K562 (cell line): ENCODE measurements at regions not wholly inside any gene's neighbourhood (a gene's known extent, or its start where the extent isn't known, plus 50 kb on each side); places are given as distances from the start of the nearest gene placed in this dataset.

Experiments used
- HINFP ChIP-seq: fragments of 450-650 bp; conservative IDR thresholded peaks from 2 replicates; pipeline ENCODE4 v1.6.1; 2016; ENCODE audit warnings: missing genetic modification characterization, low read depth, mild to moderate bottlenecking, control low read depth, missing compliant biosample characterization
- IRF2 ChIP-seq: sonication (generic); formaldehyde crosslinking; IDR thresholded peaks from 2 replicates; pipeline ENCODE4 v1.8.1; 2022; ENCODE audit warnings: mild to moderate bottlenecking, missing genetic modification reagents
- MTF1 ChIP-seq: fragments of 250-450 bp; sonication (Bioruptor Pico); IDR thresholded peaks from 2 replicates; pipeline ENCODE4 v1.9.0; 2021; ENCODE audit warnings: moderate library complexity, mild to moderate bottlenecking, inconsistent platforms, borderline replicate concordance
- POLR2AphosphoS2 ChIP-seq: IDR thresholded peaks from 2 replicates; pipeline ENCODE4 v1.6.1; 2012; ENCODE audit warnings: low read length, improper control_type of control experiment
- RFX1 ChIP-seq: fragments of 450-650 bp; IDR thresholded peaks from 2 replicates; pipeline ENCODE4 v1.6.1; 2016; ENCODE audit warnings: mild to moderate bottlenecking, moderate library complexity
- ZNF232 ChIP-seq: sonication (generic); formaldehyde crosslinking; IDR thresholded peaks from 2 replicates; pipeline ENCODE4 v1.8.0; 2022; ENCODE audit warnings: mild to moderate bottlenecking, missing genetic modification reagents
- ZNF778 ChIP-seq: fragments of 450-650 bp; formaldehyde crosslinking; IDR thresholded peaks from 2 replicates; pipeline ENCODE4 v1.4.0; 2020; ENCODE audit warnings: mild to moderate bottlenecking, moderate library complexity
- TF ChIP-seq, protein P1 (sequence below), 2 experiments: fragments of 450-650 bp; formaldehyde crosslinking in 1 of 2; IDR thresholded peaks; 2 replicates each; pipeline versions ENCODE4 v1.4.0 to v1.6.1; 2014 to 2020; ENCODE audit warnings: mild to moderate bottlenecking in 2 of 2, borderline replicate concordance in 1 of 2, low read depth in 1 of 2

GRCh38 chr20:4519534-4519933 is 166.7 kb upstream of the PRNP start (continued):
- TF ChIP-seq, protein P1, sequence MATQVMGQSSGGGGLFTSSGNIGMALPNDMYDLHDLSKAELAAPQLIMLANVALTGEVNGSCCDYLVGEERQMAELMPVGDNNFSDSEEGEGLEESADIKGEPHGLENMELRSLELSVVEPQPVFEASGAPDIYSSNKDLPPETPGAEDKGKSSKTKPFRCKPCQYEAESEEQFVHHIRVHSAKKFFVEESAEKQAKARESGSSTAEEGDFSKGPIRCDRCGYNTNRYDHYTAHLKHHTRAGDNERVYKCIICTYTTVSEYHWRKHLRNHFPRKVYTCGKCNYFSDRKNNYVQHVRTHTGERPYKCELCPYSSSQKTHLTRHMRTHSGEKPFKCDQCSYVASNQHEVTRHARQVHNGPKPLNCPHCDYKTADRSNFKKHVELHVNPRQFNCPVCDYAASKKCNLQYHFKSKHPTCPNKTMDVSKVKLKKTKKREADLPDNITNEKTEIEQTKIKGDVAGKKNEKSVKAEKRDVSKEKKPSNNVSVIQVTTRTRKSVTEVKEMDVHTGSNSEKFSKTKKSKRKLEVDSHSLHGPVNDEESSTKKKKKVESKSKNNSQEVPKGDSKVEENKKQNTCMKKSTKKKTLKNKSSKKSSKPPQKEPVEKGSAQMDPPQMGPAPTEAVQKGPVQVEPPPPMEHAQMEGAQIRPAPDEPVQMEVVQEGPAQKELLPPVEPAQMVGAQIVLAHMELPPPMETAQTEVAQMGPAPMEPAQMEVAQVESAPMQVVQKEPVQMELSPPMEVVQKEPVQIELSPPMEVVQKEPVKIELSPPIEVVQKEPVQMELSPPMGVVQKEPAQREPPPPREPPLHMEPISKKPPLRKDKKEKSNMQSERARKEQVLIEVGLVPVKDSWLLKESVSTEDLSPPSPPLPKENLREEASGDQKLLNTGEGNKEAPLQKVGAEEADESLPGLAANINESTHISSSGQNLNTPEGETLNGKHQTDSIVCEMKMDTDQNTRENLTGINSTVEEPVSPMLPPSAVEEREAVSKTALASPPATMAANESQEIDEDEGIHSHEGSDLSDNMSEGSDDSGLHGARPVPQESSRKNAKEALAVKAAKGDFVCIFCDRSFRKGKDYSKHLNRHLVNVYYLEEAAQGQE (IDR thresholded peaks at IDR 0.05; ENCODE audit: borderline replicate concordance) = no peak
- TF ChIP-seq, protein P1 (CRISPR knock-in tag; IDR thresholded peaks at IDR 0.05; ENCODE audit: low read depth) = no peak
- TF ChIP-seq IRF2 (no peak), POLR2AphosphoS2 (no peak), HINFP (tag) (no peak), ZNF778 (CRISPR knock-in tag) (no peak), RFX1 (no peak), ZNF232 (no peak), MTF1 (CRISPR knock-in tag) (no peak)
- TF ChIP-seq, all 486 proteins: peak for 2
